K562 (cell line): ENCODE measurements at regions not wholly inside any gene's neighbourhood (a gene's known extent, or its start where the extent isn't known, plus 50 kb on each side); places are given as distances from the start of the nearest gene placed in this dataset.

Experiments
- CBX3 ChIP-seq, 2 experiments: IDR thresholded peaks; 1 replicate in 1 of 2; 2 replicates in 1 of 2; pipeline ENCODE4 v1.6.1; 2012; ENCODE audit warnings: inconsistent platforms in 2 of 2, low read length in 2 of 2, borderline replicate concordance in 1 of 2, control low read depth in 1 of 2
- CHD2 ChIP-seq: IDR thresholded peaks from 2 replicates; pipeline ENCODE4 v1.6.1; 2011; ENCODE audit warnings: low read depth, low read length
- ETV6 ChIP-seq, 3 experiments: fragments of 150-350 bp in 1 of 3; sonication (generic) in 1 of 3; formaldehyde crosslinking in 1 of 3; IDR thresholded peaks; 2 replicates each; pipeline versions ENCODE4 v1.6.1 to v1.8.0; 2014 to 2022; ENCODE audit warnings: borderline replicate concordance in 2 of 3, low read depth in 2 of 3, antibody characterized with exemption in 1 of 3, low read length in 1 of 3, mild to moderate bottlenecking in 1 of 3, missing genetic modification reagents in 1 of 3
- EZH2 ChIP-seq: IDR thresholded peaks from 2 replicates; pipeline ENCODE4 v1.6.1; 2012; ENCODE audit warnings: low read depth, mild to moderate bottlenecking, inconsistent platforms, low read length, borderline replicate concordance
- RBM39 ChIP-seq: fragments of 200-400 bp; formaldehyde crosslinking; optimal IDR thresholded peaks from 2 replicates; pipeline ENCODE3; 2018; ENCODE audit warnings: low read depth, low read length
- SAFB2 ChIP-seq: fragments of 200-400 bp; formaldehyde crosslinking; IDR thresholded peaks from 2 replicates; pipeline ENCODE4 v1.6.1; 2018; ENCODE audit warnings: borderline replicate concordance, low read length, low read depth, moderate library complexity; ENCODE audit not compliant: severe bottlenecking
- ZNF24 ChIP-seq: fragments of 450-650 bp; IDR thresholded peaks from 2 replicates; pipeline ENCODE4 v1.6.1; 2016
- TF ChIP-seq, protein P1 (sequence below): fragments of 150-350 bp; conservative IDR thresholded peaks from 2 replicates; pipeline ENCODE4 v1.6.1; 2014; ENCODE audit warnings: low read length
- TF ChIP-seq, protein P2 (sequence below): fragments of 200-800 bp; sonication (Bioruptor generic); IDR thresholded peaks from 2 replicates; pipeline ENCODE4 v1.6.1; 2016; ENCODE audit warnings: missing genetic modification characterization, missing compliant biosample characterization
- TF ChIP-seq, protein P3 (sequence below), 3 experiments: IDR thresholded peaks in 2 of 3; conservative IDR thresholded peaks in 1 of 3; 2 replicates each; pipeline ENCODE4 v1.5.1; 2011 to 2012; ENCODE audit warnings: low read length in 3 of 3, mild to moderate bottlenecking in 3 of 3, control low read depth in 2 of 3, improper control_type of control experiment in 1 of 3, inconsistent platforms in 1 of 3, low read depth in 1 of 3, mixed read lengths in 1 of 3, moderate library complexity in 1 of 3; ENCODE audit not compliant: insufficient read depth in 2 of 3

DNA sequence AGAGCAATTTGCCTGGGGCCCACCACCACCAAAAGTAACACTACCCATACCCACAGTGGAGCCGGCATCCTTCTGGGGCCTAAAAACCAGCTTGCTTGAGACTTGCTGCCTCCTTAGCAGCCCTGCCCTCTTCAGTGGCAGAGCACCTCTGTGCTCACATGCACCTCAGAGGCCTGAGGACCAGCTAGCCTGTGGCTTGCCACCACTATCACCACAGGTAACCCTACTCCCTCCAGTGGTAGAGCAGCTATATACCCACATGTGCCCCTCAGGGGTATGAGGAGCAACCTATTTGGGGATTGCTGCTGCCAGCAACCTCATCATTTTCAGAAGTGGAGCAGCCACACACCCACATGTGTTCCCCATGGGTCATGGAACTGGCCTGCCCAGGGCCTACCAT, 111.4 kb upstream of the SPRY2 start:
- no peak for TF ChIP-seq SAFB2
- TF ChIP-seq, protein P1, sequence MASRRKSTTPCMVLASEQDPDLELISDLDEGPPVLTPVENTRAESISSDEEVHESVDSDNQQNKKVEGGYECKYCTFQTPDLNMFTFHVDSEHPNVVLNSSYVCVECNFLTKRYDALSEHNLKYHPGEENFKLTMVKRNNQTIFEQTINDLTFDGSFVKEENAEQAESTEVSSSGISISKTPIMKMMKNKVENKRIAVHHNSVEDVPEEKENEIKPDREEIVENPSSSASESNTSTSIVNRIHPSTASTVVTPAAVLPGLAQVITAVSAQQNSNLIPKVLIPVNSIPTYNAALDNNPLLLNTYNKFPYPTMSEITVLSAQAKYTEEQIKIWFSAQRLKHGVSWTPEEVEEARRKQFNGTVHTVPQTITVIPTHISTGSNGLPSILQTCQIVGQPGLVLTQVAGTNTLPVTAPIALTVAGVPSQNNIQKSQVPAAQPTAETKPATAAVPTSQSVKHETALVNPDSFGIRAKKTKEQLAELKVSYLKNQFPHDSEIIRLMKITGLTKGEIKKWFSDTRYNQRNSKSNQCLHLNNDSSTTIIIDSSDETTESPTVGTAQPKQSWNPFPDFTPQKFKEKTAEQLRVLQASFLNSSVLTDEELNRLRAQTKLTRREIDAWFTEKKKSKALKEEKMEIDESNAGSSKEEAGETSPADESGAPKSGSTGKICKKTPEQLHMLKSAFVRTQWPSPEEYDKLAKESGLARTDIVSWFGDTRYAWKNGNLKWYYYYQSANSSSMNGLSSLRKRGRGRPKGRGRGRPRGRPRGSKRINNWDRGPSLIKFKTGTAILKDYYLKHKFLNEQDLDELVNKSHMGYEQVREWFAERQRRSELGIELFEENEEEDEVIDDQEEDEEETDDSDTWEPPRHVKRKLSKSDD: no peak
- TF ChIP-seq EZH2: no peak
- TF ChIP-seq ETV6 (IDR thresholded peaks at IDR 0.05; ENCODE audit: borderline replicate concordance in 1 of 2, low read depth in 2 of 2, low read length in 1 of 2): no peak
- no peak for TF ChIP-seq ETV6 (CRISPR knock-in tag; IDR thresholded peaks at IDR 0.05; ENCODE audit: borderline replicate concordance)
- TF ChIP-seq CBX3 (IDR thresholded peaks at IDR 0.05; ENCODE audit: borderline replicate concordance in 1 of 2, low read length in 2 of 2): no peak
- TF ChIP-seq, protein P2, sequence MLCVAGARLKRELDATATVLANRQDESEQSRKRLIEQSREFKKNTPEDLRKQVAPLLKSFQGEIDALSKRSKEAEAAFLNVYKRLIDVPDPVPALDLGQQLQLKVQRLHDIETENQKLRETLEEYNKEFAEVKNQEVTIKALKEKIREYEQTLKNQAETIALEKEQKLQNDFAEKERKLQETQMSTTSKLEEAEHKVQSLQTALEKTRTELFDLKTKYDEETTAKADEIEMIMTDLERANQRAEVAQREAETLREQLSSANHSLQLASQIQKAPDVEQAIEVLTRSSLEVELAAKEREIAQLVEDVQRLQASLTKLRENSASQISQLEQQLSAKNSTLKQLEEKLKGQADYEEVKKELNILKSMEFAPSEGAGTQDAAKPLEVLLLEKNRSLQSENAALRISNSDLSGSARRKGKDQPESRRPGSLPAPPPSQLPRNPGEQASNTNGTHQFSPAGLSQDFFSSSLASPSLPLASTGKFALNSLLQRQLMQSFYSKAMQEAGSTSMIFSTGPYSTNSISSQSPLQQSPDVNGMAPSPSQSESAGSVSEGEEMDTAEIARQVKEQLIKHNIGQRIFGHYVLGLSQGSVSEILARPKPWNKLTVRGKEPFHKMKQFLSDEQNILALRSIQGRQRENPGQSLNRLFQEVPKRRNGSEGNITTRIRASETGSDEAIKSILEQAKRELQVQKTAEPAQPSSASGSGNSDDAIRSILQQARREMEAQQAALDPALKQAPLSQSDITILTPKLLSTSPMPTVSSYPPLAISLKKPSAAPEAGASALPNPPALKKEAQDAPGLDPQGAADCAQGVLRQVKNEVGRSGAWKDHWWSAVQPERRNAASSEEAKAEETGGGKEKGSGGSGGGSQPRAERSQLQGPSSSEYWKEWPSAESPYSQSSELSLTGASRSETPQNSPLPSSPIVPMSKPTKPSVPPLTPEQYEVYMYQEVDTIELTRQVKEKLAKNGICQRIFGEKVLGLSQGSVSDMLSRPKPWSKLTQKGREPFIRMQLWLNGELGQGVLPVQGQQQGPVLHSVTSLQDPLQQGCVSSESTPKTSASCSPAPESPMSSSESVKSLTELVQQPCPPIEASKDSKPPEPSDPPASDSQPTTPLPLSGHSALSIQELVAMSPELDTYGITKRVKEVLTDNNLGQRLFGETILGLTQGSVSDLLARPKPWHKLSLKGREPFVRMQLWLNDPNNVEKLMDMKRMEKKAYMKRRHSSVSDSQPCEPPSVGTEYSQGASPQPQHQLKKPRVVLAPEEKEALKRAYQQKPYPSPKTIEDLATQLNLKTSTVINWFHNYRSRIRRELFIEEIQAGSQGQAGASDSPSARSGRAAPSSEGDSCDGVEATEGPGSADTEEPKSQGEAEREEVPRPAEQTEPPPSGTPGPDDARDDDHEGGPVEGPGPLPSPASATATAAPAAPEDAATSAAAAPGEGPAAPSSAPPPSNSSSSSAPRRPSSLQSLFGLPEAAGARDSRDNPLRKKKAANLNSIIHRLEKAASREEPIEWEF (CRISPR knock-in tag): no peak
- no peak for TF ChIP-seq ZNF24
- no peak for TF ChIP-seq RBM39
- TF ChIP-seq CHD2: no peak
- TF ChIP-seq, protein P3, sequence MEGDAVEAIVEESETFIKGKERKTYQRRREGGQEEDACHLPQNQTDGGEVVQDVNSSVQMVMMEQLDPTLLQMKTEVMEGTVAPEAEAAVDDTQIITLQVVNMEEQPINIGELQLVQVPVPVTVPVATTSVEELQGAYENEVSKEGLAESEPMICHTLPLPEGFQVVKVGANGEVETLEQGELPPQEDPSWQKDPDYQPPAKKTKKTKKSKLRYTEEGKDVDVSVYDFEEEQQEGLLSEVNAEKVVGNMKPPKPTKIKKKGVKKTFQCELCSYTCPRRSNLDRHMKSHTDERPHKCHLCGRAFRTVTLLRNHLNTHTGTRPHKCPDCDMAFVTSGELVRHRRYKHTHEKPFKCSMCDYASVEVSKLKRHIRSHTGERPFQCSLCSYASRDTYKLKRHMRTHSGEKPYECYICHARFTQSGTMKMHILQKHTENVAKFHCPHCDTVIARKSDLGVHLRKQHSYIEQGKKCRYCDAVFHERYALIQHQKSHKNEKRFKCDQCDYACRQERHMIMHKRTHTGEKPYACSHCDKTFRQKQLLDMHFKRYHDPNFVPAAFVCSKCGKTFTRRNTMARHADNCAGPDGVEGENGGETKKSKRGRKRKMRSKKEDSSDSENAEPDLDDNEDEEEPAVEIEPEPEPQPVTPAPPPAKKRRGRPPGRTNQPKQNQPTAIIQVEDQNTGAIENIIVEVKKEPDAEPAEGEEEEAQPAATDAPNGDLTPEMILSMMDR (IDR thresholded peaks at IDR 0.05 in 2 of 3, conservative IDR thresholded peaks at IDR 0.05 in 1 of 3; ENCODE audit: insufficient read depth in 2 of 3, low read depth in 1 of 3, low read length in 3 of 3): no peak
